Endometrial microvascular endothelial cells (primary cell): ENCODE measurements at regions not wholly inside any gene's neighbourhood (a gene's known extent, or its start where the extent isn't known, plus 50 kb on each side); places are given as distances from the start of the nearest gene placed in this dataset.
"Not testable (repeated sequence)": the region's sequence is repeated elsewhere in the genome, so short reads cannot be mapped to it uniquely, and the experiment has no call there.

Experiments
- in situ Hi-C: cut with HindIII; loops from 2 replicates; pipeline ENCODE4 v1.10.0; 2017; ENCODE audit warnings: low sequenced_read_pairs, low pct_unique_long_range_greater_than_20kb; ENCODE audit errors: inconsistent ontology term

DNA sequence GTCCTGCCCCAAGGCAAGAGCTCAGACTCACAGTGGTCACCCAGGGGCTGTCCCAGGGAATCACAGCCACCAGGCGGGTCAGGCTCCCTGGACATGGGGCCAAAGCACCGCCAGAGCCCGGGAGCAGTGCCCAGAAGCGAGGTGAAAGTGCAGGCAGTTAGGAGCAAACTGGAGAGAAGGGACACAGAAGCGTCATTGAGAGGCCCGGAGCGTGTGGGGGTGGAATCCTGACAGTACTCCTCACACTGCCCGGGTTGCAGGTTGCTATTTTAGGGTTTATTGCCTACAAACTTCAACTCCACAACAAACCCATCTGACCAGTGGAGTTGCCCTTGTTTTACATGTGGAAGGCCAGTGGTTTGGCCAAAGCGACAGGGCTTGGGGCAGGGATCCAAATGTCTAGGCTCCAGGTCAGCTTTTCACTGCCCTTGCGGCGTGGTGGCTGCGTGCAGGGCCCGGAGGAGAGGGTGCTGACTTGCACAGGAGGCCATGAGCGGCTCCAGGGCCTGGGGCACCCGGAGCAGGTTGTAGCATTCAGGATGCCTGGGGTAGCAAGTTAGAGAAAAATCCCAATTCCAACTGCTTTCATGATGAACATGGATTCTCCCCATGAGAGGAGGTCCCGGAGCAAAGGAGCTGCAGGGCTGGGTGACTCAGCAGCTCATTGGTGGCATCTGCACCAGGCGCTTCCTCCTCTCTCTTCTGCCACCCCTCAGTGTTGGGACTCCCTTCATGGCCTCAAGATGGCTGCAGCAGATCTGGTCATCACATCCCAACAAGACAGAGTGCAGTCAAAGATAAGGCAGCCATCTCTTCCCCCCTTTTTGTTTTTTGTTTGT lies 112.3 kb upstream of the NCOR2 start:
- in situ Hi-C loops, result loop anchor here (10.0 to 25.0 kb wide), 3 partner anchors 55 to 167 kb away; no protein-coding TSS in a partner anchor

DNA sequence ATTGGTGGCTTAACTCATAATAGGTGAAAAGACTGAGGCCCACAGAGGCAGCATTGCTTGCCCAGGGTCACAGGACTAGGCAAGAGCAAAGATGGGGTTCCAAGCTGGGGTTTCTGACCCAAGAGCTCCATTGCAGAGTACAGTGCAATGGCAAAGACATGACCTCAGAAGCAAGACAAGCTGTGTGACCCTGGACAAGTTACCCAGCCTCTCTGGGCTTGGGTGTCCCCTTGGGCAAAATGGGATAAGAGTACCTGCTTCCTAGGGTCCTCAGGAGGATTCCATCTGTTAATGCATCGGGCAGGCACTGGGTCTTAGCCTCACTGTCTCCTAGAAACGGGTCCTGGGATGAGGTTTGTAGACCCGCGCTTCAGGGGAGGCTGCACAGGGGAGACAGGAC lies 111.6 kb upstream of the NCOR2 start:
- in situ Hi-C loops, result loop anchor here (25.0 kb wide), 1 partner anchor 167 kb away; no protein-coding TSS in a partner anchor

DNA sequence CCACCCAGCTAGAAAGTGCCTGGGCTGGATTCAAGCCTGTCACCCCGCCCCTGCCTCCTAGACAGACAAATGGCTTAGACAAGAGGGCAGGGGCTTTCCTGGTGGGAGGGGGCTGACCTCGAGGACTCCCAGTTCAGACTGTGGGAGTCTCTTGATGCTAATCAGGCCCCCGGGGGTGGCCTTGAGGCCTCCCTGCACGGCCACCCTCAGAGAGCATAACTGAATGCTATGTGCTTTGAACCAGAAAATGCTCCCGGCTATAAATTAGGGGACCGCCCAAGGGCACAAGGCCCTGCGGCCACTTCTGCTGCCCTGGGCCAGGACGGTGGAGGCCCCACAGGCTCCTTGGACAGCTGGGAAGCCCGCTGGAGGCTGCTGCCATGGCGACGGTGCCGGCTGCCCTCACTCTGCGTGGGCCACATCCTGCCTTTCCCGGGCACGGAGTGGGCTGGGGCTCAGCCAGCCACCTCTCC lies 111.0 kb upstream of the NCOR2 start:
- in situ Hi-C loops, result loop anchor here (25.0 kb wide), 1 partner anchor 166 kb away; no protein-coding TSS in a partner anchor

DNA sequence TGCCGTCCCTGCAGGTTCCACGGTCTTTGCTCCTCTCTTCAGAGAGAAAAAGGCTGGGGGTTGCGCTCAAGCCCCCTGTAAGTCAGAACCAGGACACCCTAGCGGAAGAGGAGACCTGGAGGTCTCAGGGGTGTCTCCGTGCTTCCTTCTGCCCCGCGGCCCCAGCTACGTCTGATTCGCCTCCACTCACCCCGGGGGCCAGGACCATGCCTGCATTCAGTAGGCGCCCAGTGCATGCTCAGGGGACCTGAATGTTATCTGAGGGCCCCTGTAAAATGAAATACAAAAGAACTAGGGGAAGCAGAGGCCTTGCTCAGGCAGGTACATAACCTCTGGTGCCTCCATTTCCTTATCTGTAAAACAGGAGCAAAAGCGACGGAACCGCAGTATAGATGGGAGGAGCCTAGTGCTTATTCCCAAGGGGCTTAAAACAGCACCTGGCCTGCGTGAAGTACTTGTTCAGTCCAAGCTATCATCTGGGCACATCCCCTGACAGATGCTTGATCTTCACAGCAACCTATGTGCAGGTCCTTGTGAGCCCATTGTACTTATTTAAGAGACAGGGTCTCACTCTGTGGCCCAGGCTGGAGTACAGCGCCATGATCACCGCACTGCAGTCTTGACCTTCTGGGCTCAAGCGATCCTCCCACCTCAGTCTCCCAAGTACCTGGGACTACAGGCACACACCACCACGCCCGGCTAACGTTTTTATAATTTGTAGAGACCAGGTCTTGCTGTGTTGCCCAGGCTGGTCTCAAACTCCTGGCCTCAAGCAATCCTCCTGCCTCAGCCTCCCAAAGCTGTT lies 110.3 kb upstream of the NCOR2 start:
- in situ Hi-C loops, result loop anchor here (25.0 kb wide), 1 partner anchor 165 kb away; no protein-coding TSS in a partner anchor

DNA sequence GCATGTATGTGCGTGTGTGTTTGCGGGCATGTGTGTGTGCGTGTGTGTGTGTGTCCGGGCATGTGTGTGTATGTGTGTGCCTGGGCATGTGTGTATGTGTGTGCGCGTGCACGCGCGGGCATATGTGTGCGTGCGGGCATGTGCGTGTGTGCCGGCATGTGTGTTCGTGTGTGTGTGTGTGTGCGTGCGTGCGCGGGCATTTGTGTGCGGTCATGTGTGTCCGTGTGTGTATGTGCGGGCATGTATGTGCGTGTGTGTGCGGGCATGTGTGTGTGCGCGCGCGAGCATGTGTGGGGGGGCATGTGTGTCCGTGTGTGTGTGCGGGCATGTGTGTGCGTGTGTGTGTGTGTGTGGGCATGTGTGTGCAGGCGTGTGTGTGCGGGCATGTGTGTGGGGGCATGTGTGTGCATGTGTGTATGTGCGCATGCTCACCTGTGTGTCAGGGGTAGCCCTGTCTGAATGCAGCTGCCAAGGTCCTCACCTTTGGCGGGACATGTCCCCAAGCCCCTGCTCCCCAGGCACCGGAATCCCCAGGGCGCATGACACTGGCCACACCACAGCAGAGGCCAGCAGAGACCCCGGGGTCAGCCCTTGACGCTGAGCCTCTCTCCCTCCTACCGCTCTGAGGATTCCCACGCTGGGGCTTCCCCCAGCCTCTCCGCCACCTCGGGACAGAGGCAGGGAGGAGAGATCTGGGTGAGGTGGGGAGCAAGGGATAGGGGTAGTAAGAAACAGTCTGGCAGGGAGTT lies 109.5 kb upstream of the NCOR2 start:
- in situ Hi-C loops, result loop anchor here (25.0 kb wide), 1 partner anchor 165 kb away; no protein-coding TSS in a partner anchor

DNA sequence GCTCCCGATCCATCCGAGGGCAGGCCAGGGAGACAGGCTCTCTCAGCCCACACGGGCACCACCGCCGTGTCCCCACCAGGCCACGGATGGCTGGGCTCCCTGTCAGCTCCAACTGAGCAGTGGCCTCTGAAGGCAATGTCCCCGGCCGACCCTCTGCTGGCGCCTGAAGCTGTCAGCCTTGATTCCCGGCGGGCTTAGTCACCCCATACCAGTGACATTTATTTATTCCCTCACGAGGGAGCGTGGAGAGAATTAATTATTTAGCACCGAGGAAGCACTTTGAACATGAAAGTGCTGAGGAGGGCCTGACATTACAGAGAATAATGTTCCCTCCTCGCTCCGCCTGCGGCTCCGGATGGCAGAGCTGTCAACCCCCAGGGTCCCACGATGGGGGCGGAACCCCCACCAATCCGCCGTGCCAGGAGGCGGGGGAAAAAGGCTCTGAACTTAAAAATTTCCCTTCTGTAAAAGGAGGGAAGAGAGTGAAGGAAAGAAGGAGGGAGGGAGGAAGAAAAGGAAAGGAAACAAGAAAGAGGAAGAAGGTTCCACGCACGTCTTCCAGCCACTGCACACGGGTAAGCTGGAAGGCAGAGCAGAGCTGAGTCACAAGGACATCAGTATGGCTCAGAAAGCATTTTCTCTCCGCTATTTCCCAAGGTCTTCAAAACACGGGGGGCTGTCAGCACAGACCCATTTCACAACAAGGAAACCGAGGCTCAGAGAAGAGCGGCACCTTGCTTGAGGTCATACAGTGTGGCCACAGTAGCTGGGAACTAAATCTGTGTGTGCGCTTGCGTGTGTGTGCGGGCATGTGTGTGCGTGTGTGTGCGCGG lies 108.7 kb upstream of the NCOR2 start:
- in situ Hi-C loops, result loop anchor here (25.0 kb wide), 1 partner anchor 164 kb away; no protein-coding TSS in a partner anchor

DNA sequence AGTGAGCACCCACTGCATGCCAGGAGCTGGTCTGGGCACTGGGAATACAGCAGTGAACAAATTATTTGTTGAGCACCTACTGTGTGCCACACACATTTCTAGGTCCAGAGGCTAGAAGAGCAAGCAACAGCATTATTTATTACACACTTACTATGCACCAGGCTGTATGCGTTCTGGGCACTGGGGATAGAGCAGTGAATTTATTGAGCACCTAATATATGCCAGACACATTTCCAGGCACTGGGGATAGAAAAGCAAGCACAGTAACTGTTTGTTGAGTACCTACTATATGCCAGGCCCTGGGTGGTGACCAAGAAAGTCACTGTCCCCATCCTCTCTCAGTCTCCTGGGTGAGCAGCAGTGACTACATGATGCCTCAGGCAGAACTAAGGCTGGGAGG lies 107.5 kb upstream of the NCOR2 start:
- in situ Hi-C loops, result loop anchor here (25.0 kb wide), 1 partner anchor 163 kb away; no protein-coding TSS in a partner anchor

DNA sequence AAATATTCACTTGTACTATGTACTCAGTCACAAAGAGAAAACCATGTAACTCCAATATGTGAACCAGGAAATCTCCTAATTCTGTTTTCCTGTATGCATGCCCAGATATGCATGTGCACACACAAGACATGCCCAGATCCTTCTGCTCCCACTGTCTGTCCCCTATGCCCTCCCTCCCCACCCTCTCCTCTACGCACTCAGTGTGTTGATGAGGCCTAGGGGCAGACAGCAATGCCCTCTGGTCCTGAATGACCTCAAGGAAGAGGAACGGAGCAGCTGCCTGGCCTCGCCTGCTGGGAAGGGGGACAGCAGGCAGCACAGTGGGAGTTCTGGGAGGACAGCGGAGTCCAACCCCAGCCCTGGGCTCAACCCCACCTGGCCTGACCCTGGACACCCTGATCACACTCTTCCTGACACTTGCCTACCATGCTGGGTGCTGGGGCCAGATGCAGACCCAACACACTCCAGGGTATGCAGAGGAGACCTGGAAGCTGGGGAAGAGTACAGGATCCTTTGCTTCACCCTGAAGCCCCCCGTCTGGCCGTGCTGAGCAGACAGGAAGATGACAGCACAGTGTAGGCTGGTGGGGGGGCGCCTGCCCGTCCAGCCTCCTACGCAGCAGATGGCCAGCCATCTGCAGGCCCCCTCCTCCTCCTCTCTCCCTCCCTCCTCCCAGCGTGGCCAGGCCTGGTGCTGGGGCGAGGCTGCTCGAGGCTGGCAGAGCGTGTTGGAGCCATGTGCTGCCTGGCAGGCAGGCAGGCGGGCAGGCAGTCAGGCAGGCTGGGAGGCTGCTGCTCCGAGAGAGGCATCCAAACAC lies 106.6 kb upstream of the NCOR2 start:
- in situ Hi-C loops, result no loop called here

DNA sequence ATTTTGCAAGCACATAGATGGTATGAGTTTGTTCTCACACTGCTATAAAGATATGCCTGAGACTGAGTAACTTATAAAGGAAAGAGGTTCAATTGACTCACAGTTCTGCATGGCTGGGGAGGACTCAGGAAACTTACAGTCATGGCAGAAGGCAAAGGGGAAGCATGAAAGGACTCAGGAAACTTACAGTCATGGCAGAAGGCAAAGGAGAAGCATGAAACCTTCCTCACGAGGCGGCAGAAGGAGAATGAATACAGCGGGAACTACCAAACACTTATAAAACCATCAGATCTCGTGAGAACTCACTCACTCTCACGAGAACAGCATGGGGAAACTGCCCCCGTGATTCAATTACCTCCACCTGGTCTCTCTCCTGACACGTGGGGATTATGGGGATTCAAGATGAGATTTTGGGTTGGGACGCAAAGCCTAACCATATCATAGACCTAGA lies 101.9 kb upstream of the NCOR2 start:
- in situ Hi-C loops, result not testable (repeated sequence)

DNA sequence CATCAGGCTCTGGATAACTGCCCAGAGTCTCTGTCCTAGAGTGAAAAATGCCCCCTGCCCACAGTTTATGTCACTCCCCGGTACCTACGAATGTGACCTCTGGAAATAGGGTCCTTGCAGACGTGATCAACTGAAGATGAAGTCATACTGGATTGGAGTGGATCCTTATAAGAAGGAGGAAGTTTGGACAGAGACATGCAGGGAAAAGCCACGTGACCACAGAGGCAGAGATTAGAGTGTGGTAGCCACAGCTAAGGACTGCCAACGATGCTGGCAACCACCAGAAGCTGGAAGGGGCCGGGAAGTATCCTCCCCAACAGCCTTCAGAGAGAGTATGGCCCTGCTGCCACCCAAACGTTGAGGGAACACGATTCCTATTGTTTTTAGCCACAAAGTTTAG lies 101.2 kb upstream of the NCOR2 start:
- in situ Hi-C loops, result no loop called here

DNA sequence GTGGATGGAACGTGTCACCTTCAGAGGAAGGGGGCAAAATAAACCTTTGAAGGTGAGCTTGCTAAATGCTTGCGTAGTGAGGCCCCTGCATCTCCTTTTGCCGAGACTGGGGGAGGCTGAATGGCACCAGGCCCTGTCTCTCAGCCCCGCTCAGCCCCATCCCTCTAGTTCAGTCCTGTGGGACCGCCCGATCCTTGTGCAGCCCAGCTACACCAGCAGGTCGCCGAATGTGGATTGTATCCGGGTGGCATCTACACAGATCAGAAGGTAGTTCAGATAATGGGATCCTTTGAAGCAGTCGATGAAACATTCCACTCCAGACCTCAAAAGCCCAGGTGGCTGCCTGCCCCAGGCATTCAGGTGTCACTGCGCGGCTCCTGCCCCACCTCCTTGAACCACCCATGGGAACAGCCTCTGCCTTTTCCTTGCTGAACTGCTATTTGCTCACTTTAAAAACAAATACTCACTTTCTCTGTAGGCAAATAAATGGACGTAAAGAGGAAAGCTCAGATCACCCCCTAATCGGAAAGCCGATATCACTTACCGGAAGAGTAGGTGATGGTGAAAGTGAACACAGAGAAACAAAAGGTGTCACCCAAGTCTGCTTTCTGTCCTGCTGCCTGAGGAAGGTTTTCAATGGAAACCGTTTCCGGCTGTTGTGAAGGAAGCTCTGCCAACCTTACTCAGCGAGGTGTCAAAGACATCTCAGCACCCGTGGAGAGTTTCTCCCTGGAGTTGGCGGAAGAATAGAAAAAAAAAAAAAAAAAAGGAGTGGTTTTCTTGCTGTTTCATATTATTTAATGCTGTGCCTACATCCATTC lies 100.3 kb upstream of the NCOR2 start:
- in situ Hi-C loops, result no loop called here

DNA sequence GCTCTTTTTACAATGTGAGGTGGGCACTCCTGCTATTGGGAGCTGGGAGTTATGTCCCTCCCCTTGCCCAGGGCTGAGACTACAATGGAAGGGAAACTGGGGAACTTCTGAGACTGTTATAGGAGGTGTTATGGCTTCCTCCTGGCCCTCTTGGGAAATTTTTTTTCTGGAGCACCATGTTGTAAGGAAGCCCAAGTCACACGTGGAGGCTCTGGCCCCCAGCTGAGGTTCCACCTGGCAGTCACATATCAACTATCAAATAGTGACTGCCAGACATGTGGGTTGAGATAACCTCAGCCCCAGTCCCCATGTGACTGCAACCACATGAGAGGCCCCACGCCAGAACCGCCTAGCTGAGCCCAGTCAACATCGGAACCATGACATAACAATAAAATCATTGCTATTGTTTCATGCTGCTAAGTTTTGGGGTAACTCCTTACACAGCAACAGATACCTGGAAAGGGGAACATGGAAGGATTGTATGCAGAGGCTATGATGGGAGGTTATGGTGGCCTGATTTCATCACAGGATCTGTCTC lies 99.4 kb upstream of the NCOR2 start:
- in situ Hi-C loops, result no loop called here

DNA sequence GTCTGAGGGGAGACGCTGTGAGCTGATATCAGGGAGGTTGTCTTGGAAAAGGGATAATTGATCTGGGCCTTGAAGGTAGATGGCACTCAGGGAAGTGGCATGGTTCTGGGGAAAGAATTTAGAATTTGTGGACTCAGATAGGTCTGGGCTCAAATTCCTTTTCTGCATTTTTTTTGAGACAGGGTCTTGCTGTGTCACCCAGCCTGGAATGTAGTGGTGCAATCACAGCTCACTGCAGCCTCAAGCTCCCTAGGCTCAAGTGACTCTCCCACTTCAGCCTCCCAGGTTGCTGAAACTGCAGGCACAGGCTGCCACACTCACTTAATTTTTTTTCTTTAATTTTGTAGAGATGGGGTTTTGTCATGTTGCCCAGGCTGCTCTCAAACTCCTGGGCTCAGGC lies 98.1 kb upstream of the NCOR2 start:
- in situ Hi-C loops, result no loop called here

DNA sequence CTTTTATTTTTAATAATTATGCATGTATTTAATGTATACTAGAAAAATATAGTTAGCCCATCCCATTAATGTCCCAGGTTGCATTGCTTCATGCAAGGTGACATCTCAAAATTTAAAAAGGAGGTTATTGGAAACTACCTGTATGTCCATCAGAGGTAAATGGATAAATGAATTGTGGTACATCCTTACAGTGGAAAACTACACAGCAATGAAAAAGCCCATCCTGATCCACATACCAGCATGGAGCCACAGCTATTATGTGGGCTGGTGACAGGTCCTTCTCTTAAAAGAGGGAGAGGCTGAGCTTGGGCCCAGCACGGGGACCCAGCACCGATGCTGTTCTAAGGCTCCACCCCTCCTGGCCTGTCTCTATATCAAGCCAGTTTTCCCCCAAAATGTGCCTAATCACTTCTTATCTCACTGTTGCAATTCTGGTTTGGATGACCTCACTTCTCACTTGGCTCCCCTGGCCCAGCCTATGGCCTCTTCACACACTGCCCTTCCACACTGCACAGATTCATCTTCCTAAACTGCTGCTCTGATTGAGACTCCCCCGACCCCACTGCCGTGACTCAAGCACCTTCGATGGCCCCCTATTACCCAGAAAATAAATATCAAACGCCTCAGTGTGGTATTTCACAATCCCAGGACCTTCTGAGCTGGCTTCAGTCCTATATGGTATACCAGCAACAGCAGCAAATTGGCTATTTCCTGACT lies 97.1 kb upstream of the NCOR2 start:
- in situ Hi-C loops, result no loop called here

DNA sequence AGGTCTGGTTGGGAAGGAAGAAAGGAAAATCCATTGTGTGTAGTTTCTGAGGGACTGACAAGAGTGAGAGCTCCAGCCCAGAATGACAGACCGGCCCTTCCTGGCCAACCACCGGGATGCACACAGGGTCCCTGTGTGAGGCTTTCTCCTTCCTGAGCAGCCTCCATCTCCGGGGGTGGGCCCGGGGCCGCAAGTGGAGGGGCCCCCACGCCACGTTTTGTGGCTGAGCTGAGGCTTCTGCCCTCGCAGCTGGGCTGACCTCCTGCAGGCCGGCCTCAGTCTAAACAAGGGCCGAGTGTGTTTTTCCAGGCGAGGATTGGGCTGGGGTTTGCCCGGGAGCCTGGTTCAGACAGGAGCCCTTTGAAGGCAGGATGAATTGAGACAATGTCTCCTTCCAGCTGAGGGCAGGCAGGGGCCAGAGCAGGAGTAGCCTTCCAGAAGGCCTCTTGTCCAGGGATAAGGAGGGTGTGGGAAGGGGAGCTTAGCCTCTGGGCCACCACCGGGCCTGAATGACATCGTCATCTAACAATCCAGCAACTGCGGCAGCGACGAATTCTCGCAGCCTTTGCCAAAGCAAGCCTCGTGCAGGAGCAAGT lies 96.5 kb upstream of the NCOR2 start:
- in situ Hi-C loops, result no loop called here
